Neural cell (in vitro differentiated cells): ENCODE measurements at regions not wholly inside any gene's neighbourhood (a gene's known extent, or its start where the extent isn't known, plus 50 kb on each side); places are given as distances from the start of the nearest gene placed in this dataset.

Experiments
- H2AFZ ChIP-seq: fragments of 200-600, 300-800 bp; sonication (generic), shearing (Covaris generic); 2 replicates; pipeline ENCODE4 v1.6.0; 2014; ENCODE audit warnings: low read depth, mild to moderate bottlenecking, antibody characterized with exemption, low read length, moderate library complexity
- H3F3A ChIP-seq: fragments of 200-600 bp; shearing (Covaris generic); 2 replicates; pipeline ENCODE4 v1.6.1; 2016; ENCODE audit warnings: mild to moderate bottlenecking, moderate library complexity, mixed read lengths, antibody characterized with exemption, low read length; ENCODE audit not compliant: insufficient read depth, poor library complexity, severe bottlenecking
- H3K27ac ChIP-seq: fragments of 200-600, 300-800 bp; sonication (generic), shearing (Covaris generic); 2 replicates; pipeline ENCODE4 v1.5.1; 2014; ENCODE audit warnings: mild to moderate bottlenecking, low read length, moderate library complexity
- H3K27me3 ChIP-seq: fragments of 300-800, 200-600 bp; sonication (generic), shearing (Covaris generic); 2 replicates; pipeline ENCODE4 v1.6.0; 2014; ENCODE audit warnings: mild to moderate bottlenecking, low read depth, low read length, moderate library complexity; ENCODE audit not compliant: insufficient read depth
- H3K36me3 ChIP-seq: fragments of 300-800, 200-600 bp; sonication (generic), shearing (Covaris generic); 2 replicates; pipeline ENCODE4 v1.5.1; 2014; ENCODE audit warnings: mild to moderate bottlenecking, antibody characterized with exemption, low read length, moderate library complexity; ENCODE audit not compliant: insufficient read depth
- H3K4me2 ChIP-seq: fragments of 300-800, 200-600 bp; sonication (generic), shearing (Covaris generic); 2 replicates; pipeline ENCODE4 v1.6.0; 2014; ENCODE audit warnings: mild to moderate bottlenecking, low read length
- H3K4me3 ChIP-seq: fragments of 300-800, 200-600 bp; sonication (generic), shearing (Covaris generic); 2 replicates; pipeline ENCODE4 v1.5.1; 2014; ENCODE audit warnings: mild to moderate bottlenecking, low read length, moderate library complexity
- H3K79me2 ChIP-seq: fragments of 200-600 bp; shearing (Covaris generic); replicated peaks from 2 replicates; pipeline ENCODE4 v1.6.0; 2014; ENCODE audit warnings: mild to moderate bottlenecking, low read length, moderate library complexity; ENCODE audit not compliant: insufficient read depth
- H3K9ac ChIP-seq: fragments of 300-800, 200-600 bp; sonication (generic), shearing (Covaris generic); 2 replicates; pipeline ENCODE4 v1.6.1; 2016; ENCODE audit warnings: mild to moderate bottlenecking, low read length, mixed read lengths
- H3K9me2 ChIP-seq: fragments of 200-600 bp; shearing (Covaris generic); 2 replicates; pipeline ENCODE4 v1.6.1; 2016; ENCODE audit warnings: mild to moderate bottlenecking, low read length, mixed read lengths; ENCODE audit not compliant: insufficient read depth
- H3K9me3 ChIP-seq: fragments of 200-600, 300-800 bp; sonication (generic), shearing (Covaris generic); 2 replicates; pipeline ENCODE4 v1.6.1; 2016; ENCODE audit warnings: mild to moderate bottlenecking, mixed run types, low read length, moderate library complexity, mixed read lengths
- H4K20me1 ChIP-seq: fragments of 200-600 bp; shearing (Covaris generic); 2 replicates; pipeline ENCODE4 v1.6.1; 2016; ENCODE audit warnings: mild to moderate bottlenecking, mixed run types; ENCODE audit not compliant: insufficient read depth
- CTCF ChIP-seq: fragments of 450-650 bp; IDR thresholded peaks from 2 replicates; pipeline ENCODE4 v1.5.1; 2014; ENCODE audit warnings: antibody characterized with exemption, mild to moderate bottlenecking, moderate library complexity; ENCODE audit not compliant: poor library complexity, severe bottlenecking
- EP300 ChIP-seq: fragments of 450-650 bp; conservative IDR thresholded peaks from 2 replicates; pipeline ENCODE4 v1.6.1; 2014; ENCODE audit warnings: antibody characterized with exemption, mild to moderate bottlenecking, moderate library complexity; ENCODE audit not compliant: poor library complexity, severe bottlenecking
- EZH2 ChIP-seq: fragments of 200-600, 300-800 bp; shearing (Covaris generic), sonication (generic); IDR thresholded peaks from 2 replicates; pipeline ENCODE4 v1.6.1; 2014; ENCODE audit warnings: antibody characterized with exemption, low read length, borderline replicate concordance, mild to moderate bottlenecking; ENCODE audit not compliant: insufficient read depth, poor library complexity, severe bottlenecking
- MXI1 ChIP-seq: fragments of 450-650 bp; conservative IDR thresholded peaks from 2 replicates; pipeline ENCODE4 v1.6.1; 2014; ENCODE audit warnings: antibody characterized with exemption, mild to moderate bottlenecking; ENCODE audit not compliant: poor library complexity, severe bottlenecking
- POLR2AphosphoS5 ChIP-seq: IDR thresholded peaks from 2 replicates; pipeline ENCODE4 v1.6.1; 2012
- RAD21 ChIP-seq: fragments of 450-650 bp; conservative IDR thresholded peaks from 2 replicates; pipeline ENCODE4 v1.6.1; 2014; ENCODE audit warnings: antibody characterized with exemption, mild to moderate bottlenecking, moderate library complexity
- REST ChIP-seq: IDR thresholded peaks from 2 replicates; pipeline ENCODE4 v1.6.1; 2012; ENCODE audit warnings: borderline replicate concordance
- SMC3 ChIP-seq: fragments of 450-650 bp; conservative IDR thresholded peaks from 2 replicates; pipeline ENCODE4 v1.6.1; 2014; ENCODE audit warnings: antibody characterized with exemption, mild to moderate bottlenecking, moderate library complexity; ENCODE audit not compliant: poor library complexity
- TAF1 ChIP-seq: IDR thresholded peaks from 2 replicates; pipeline ENCODE4 v1.6.1; 2012; ENCODE audit warnings: low read depth

GRCh38 chr5:155735388-155735787 is 591.6 kb upstream of the SGCD start:
- Histone ChIP-seq H3K4me2 (no peak overlapping the region), H3F3A (no peaks in the 10 kb centered on the region), H3K27ac (no peak overlapping the region), H3K4me3 (no peak overlapping the region), H3K9me2 (no peaks in the 10 kb centered on the region), H3K36me3 (no peaks in the 10 kb centered on the region), H3K27me3 (peaks cover 29% of the 10 kb centered on the region), H2AFZ (no peak overlapping the region), H3K9ac (no peak overlapping the region), H4K20me1 (no peaks in the 10 kb centered on the region), H3K79me2 (no peaks in the 10 kb centered on the region), H3K9me3 (no peaks in the 10 kb centered on the region)
- TF ChIP-seq POLR2AphosphoS5, result no peak
- TF ChIP-seq RAD21, result no peak
- TF ChIP-seq MXI1, result no peak
- TF ChIP-seq EZH2, result no peak

- no peak overlapping the region for H3K4me3 ChIP-seq
- H4K20me1 ChIP-seq, result no peaks in the 10 kb centered on the region
- H3K9me2 ChIP-seq, result no peaks in the 10 kb centered on the region
- H3K36me3 ChIP-seq, result no peaks in the 10 kb centered on the region
- H2AFZ ChIP-seq, result no peak overlapping the region
- TF ChIP-seq MXI1, result no peak
- no peak overlapping the region for H3K9ac ChIP-seq
- no peaks in the 10 kb centered on the region for H3K9me3 ChIP-seq
- H3F3A ChIP-seq, result no peaks in the 10 kb centered on the region
- no peak overlapping the region for H3K27ac ChIP-seq
- no peaks in the 10 kb centered on the region for H3K27me3 ChIP-seq
- H3K4me2 ChIP-seq, result no peak overlapping the region
- H3K79me2 ChIP-seq, result no peaks in the 10 kb centered on the region
Measured at GRCh38 chr5:155738616-155739015, 588.3 kb upstream of the SGCD start.

- Histone ChIP-seq H3K4me2 (no peak overlapping the region), H3K27ac (no peak overlapping the region), H2AFZ (no peak overlapping the region), H3K4me3 (no peak overlapping the region), H3K79me2 (no peaks in the 10 kb centered on the region), H3K9me3 (no peaks in the 10 kb centered on the region), H3K9me2 (no peaks in the 10 kb centered on the region), H4K20me1 (no peaks in the 10 kb centered on the region), H3K9ac (no peak overlapping the region), H3F3A (no peaks in the 10 kb centered on the region), H3K36me3 (no peaks in the 10 kb centered on the region), H3K27me3 (no peaks in the 10 kb centered on the region)
- no peak for TF ChIP-seq MXI1
- TF ChIP-seq EZH2, result no peak
- no peak for TF ChIP-seq POLR2AphosphoS5
- TF ChIP-seq CTCF, result no peak
Measured at GRCh38 chr5:155746367-155747038, 580.5 kb upstream of the SGCD start.

GRCh38 chr5:155750101-155750500 is 576.9 kb upstream of the SGCD start:
- TF ChIP-seq SMC3, result no peak
- TF ChIP-seq EZH2, result no peak
- no peak for TF ChIP-seq POLR2AphosphoS5
- TF ChIP-seq RAD21, result no peak
- no peak for TF ChIP-seq EP300
- no peak for TF ChIP-seq TAF1
- no peak for TF ChIP-seq CTCF
- no peak for TF ChIP-seq REST
- no peak for TF ChIP-seq MXI1
- no peaks in the 10 kb centered on the region for H3F3A ChIP-seq
- no peaks in the 10 kb centered on the region for H3K79me2 ChIP-seq
- H3K27ac ChIP-seq, result no peak overlapping the region
- H2AFZ ChIP-seq, result no peak overlapping the region
- no peaks in the 10 kb centered on the region for H3K36me3 ChIP-seq
- no peaks in the 10 kb centered on the region for H3K27me3 ChIP-seq
- H4K20me1 ChIP-seq, result no peaks in the 10 kb centered on the region
- no peak overlapping the region for H3K4me2 ChIP-seq
- no peaks in the 10 kb centered on the region for H3K9me3 ChIP-seq
- no peak overlapping the region for H3K4me3 ChIP-seq
- no peak overlapping the region for H3K9ac ChIP-seq
- no peaks in the 10 kb centered on the region for H3K9me2 ChIP-seq
